ENCODE measurements at regions not wholly inside any gene's neighbourhood (a gene's known extent, or its start where the extent isn't known, plus 50 kb on each side); places are given as distances from the start of the nearest gene placed in this dataset.

- H2AFZ ChIP-seq (ENCODE audit: control insufficient read depth, low read depth, low read length) = no peak overlapping the region
- FAIRE-seq (no peak), ATAC-seq (no peak), DNase-seq (ENCODE audit: low read depth, low spot score) (no peak)
- no peaks in the 10 kb centered on the region for H3K79me2 ChIP-seq (ENCODE audit: control insufficient read depth, insufficient read depth, low read length)
- in situ Hi-C loops (cut with MboI) = no loop called here
- no peaks in the 10 kb centered on the region for H3K36me3 ChIP-seq (ENCODE audit: control insufficient read depth in 2 of 2, insufficient read depth in 2 of 2, low read length in 1 of 2)
- ChIA-PET CTCF (no interaction called here), SMC1A (ENCODE audit: uncharacterized antibody, unreplicated experiment) (no interaction called here), POLR2A (no interaction called here), RAD21 (ENCODE audit: unreplicated experiment) (no interaction called here)
- no peaks in the 10 kb centered on the region for H3K27me3 ChIP-seq (replicated peaks in 1 of 2; ENCODE audit: control insufficient read depth in 2 of 2, insufficient read depth in 2 of 2, low read length in 1 of 2)
- no peaks in the 10 kb centered on the region for H4K20me1 ChIP-seq (ENCODE audit: control insufficient read depth, insufficient read depth)
- TF ChIP-seq IRF4 (IDR thresholded peaks at IDR 0.05; ENCODE audit: low read depth, low read length) = no peak
- H3K27ac ChIP-seq (ENCODE audit: control insufficient read depth, insufficient read depth) = no peak overlapping the region
- no peak overlapping the region for H3K4me2 ChIP-seq (ENCODE audit: control insufficient read depth, insufficient read depth)
- no peaks in the 10 kb centered on the region for H3K4me1 ChIP-seq (ENCODE audit: control insufficient read depth, insufficient read depth, low read length)
- no peaks in the 10 kb centered on the region for H3K9me3 ChIP-seq (replicated peaks; ENCODE audit: control insufficient read depth, insufficient read depth, low read length)
- no peak overlapping the region for H3K4me3 ChIP-seq
- BruUV-seq (replicated peaks) = no TSS peak
- intact Hi-C loops (cut with micrococcal nuclease; ENCODE audit: unreplicated experiment) = no loop called here
- WGBS (ENCODE audit: insufficient coverage, insufficient replicate concordance, low lambda C conversion rate, missing lambda C conversion rate) = 30% methylated on average over 4 of the region's 4 CpGs
- H3K9ac ChIP-seq (ENCODE audit: control insufficient read depth, insufficient read depth, low read length) = no peak overlapping the region
These were observed 172.9 kb upstream of the ESRRG start for GRCh38 chr1:216896146-216896545.

GRCh38 chr1:216894494-216894893 lies 171.3 kb upstream of the ESRRG start:
- POLR2A ChIA-PET = interaction anchor here (0.6 kb wide), 1 partner anchor 14 kb away, joined by 3 read pairs; no protein-coding TSS in a partner anchor
- intact Hi-C loops (cut with micrococcal nuclease; ENCODE audit: unreplicated experiment) = no loop called here
- BruUV-seq (replicated peaks) = no TSS peak
- Histone ChIP-seq H4K20me1 (ENCODE audit: control insufficient read depth, insufficient read depth) (no peaks in the 10 kb centered on the region), H3K79me2 (ENCODE audit: control insufficient read depth, insufficient read depth, low read length) (no peaks in the 10 kb centered on the region), H3K36me3 (ENCODE audit: control insufficient read depth in 2 of 2, insufficient read depth in 2 of 2, low read length in 1 of 2) (no peaks in the 10 kb centered on the region), H3K4me2 (ENCODE audit: control insufficient read depth, insufficient read depth) (no peak overlapping the region), H3K9ac (ENCODE audit: control insufficient read depth, insufficient read depth, low read length) (no peak overlapping the region), H3K27ac (ENCODE audit: control insufficient read depth, insufficient read depth) (no peak overlapping the region), H3K9me3 (replicated peaks; ENCODE audit: control insufficient read depth, insufficient read depth, low read length) (no peaks in the 10 kb centered on the region), H3K4me1 (ENCODE audit: control insufficient read depth, insufficient read depth, low read length) (no peaks in the 10 kb centered on the region), H3K27me3 (replicated peaks in 1 of 2; ENCODE audit: control insufficient read depth in 2 of 2, insufficient read depth in 2 of 2, low read length in 1 of 2) (no peaks in the 10 kb centered on the region), H2AFZ (ENCODE audit: control insufficient read depth, low read depth, low read length) (no peak overlapping the region), H3K4me3 (no peak overlapping the region)
- TF ChIP-seq TCF12 (IDR thresholded peaks at IDR 0.05; ENCODE audit: low read depth, low read length) (no peak), ZBTB4 (CRISPR knock-in tag; IDR thresholded peaks at IDR 0.05) (no peak), POLR2AphosphoS2 (IDR thresholded peaks at IDR 0.05; ENCODE audit: low read depth, low read length) (no peak), DPF2 (IDR thresholded peaks at IDR 0.05) (no peak), MLLT1 (IDR thresholded peaks at IDR 0.05) (no peak), CREB1 (IDR thresholded peaks at IDR 0.05; ENCODE audit: low read depth) (no peak), KDM1A (IDR thresholded peaks at IDR 0.05; ENCODE audit: borderline replicate concordance) (no peak)
- CTCF ChIA-PET = no interaction called here
- DNase-seq (ENCODE audit: low read depth, low spot score) = no peak
- in situ Hi-C loops (cut with MboI) = no loop called here
- ATAC-seq = no peak
- RAD21 ChIA-PET (ENCODE audit: unreplicated experiment) = no interaction called here
- SMC1A ChIA-PET (ENCODE audit: uncharacterized antibody, unreplicated experiment) = interaction anchor here (1.1 kb wide), 1 partner anchor 13 kb away, joined by 3 read pairs; no protein-coding TSS in a partner anchor
- no peak for FAIRE-seq
- WGBS (ENCODE audit: insufficient coverage, insufficient replicate concordance, low lambda C conversion rate, missing lambda C conversion rate) = 5% methylated on average over 5 of the region's 5 CpGs

Measured in GM12878 (cell line).